Panc1 (cell line): ENCODE measurements at regions not wholly inside any gene's neighbourhood (a gene's known extent, or its start where the extent isn't known, plus 50 kb on each side); places are given as distances from the start of the nearest gene placed in this dataset.

Experiments used
- ATAC-seq: fragments of 200-7000 bp; cut with Tn5 transposase; 2 replicates; pipeline ENCODE4 v1.9.1; 2020; ENCODE audit warnings: mild to moderate bottlenecking, moderate library complexity
- BruUV-seq: library from RNA; stranded (reverse); fragments of 400-500 nt; replicated peaks from 2 replicates; lab custom pipeline; 2021; lab: Mats Ljungman, UMichigan
- CTCF ChIA-PET: fragments of 300-600 bp; sonication (Branson Sonifier 250); formaldehyde crosslinking; loops from one replicate; lab custom pipeline; 2022; ENCODE audit warnings: antibody characterized with exemption; lab: Charles Lee
- POLR2A ChIA-PET: fragments of 300-600 bp; sonication (Branson Sonifier 250); formaldehyde crosslinking; loops from one replicate; lab custom pipeline; 2022; ENCODE audit warnings: antibody characterized with exemption; lab: Charles Lee
- DNase-seq: peaks from one replicate; pipeline ENCODE4 v3.0.0-alpha.2; 2010; ENCODE audit warnings: low read depth, low spot score
- H3K27ac ChIP-seq: 2 replicates; pipeline ENCODE4 v1.5.1; 2011; ENCODE audit warnings: mild to moderate bottlenecking, low read length, inconsistent platforms
- H3K27me3 ChIP-seq: fragments of 200-500 bp; sonication (Bioruptor generic); 2 replicates; pipeline ENCODE4 v1.6.0; 2014; ENCODE audit warnings: low read length, inconsistent platforms; ENCODE audit not compliant: control insufficient read depth, insufficient read depth
- H3K36me3 ChIP-seq: fragments of 200-500 bp; sonication (Bioruptor generic); 2 replicates; pipeline ENCODE4 v1.5.1; 2014; ENCODE audit warnings: inconsistent platforms, mild to moderate bottlenecking, low read length, moderate library complexity; ENCODE audit not compliant: control insufficient read depth, insufficient read depth
- H3K4me1 ChIP-seq: 2 replicates; pipeline ENCODE4 v1.5.1; 2011; ENCODE audit warnings: inconsistent platforms, mild to moderate bottlenecking, low read length, moderate library complexity; ENCODE audit not compliant: control insufficient read depth, insufficient read depth
- H3K4me3 ChIP-seq, 2 experiments: 2 replicates each; pipeline ENCODE4 v1.5.1; 2011 to 2012; ENCODE audit warnings: low read depth in 2 of 2, low read length in 2 of 2, mild to moderate bottlenecking in 2 of 2, inconsistent platforms in 1 of 2, moderate library complexity in 1 of 2
- H3K9me3 ChIP-seq: fragments of 200-500 bp; sonication (Bioruptor generic); 2 replicates; pipeline ENCODE4 v1.5.1; 2014; ENCODE audit warnings: low read depth, mild to moderate bottlenecking, inconsistent platforms, low read length, moderate library complexity; ENCODE audit not compliant: control insufficient read depth, insufficient read depth
- POLR2AphosphoS5 ChIP-seq: IDR thresholded peaks from 2 replicates; pipeline ENCODE4 v1.6.1; 2012; ENCODE audit warnings: mild to moderate bottlenecking, low read depth, low read length, moderate library complexity
- REST ChIP-seq, 2 experiments: IDR thresholded peaks; 2 replicates each; pipeline ENCODE4 v1.6.1; 2011 to 2012; ENCODE audit warnings: low read depth in 2 of 2, control low read depth in 1 of 2, low read length in 1 of 2, mild to moderate bottlenecking in 1 of 2, moderate library complexity in 1 of 2; ENCODE audit not compliant: insufficient read depth in 1 of 2
- SIN3A ChIP-seq: IDR thresholded peaks from 2 replicates; pipeline ENCODE4 v1.6.1; 2012; ENCODE audit warnings: low read depth, mild to moderate bottlenecking, low read length, moderate library complexity, borderline replicate concordance; ENCODE audit not compliant: insufficient read depth
- TCF7L2 ChIP-seq: IDR thresholded peaks from 2 replicates; pipeline ENCODE4 v1.6.1; 2011; ENCODE audit warnings: mild to moderate bottlenecking, low read depth, low read length, inconsistent platforms
- in situ Hi-C: cut with HindIII; loops from 2 replicates; pipeline ENCODE4 v1.10.0; 2016; ENCODE audit warnings: low sequenced_read_pairs, low pct_unique_long_range_greater_than_20kb
- intact Hi-C: fragments of 100-400 bp; cut with micrococcal nuclease; formaldehyde crosslinking; loops from one replicate; pipeline ENCODE4 v1.10.0; 2022; ENCODE audit not compliant: unreplicated experiment
- TF ChIP-seq, protein P1 (sequence below): fragments of 450-650 bp; IDR thresholded peaks from 2 replicates; pipeline ENCODE4 v1.5.1; 2017; ENCODE audit warnings: mild to moderate bottlenecking

DNA sequence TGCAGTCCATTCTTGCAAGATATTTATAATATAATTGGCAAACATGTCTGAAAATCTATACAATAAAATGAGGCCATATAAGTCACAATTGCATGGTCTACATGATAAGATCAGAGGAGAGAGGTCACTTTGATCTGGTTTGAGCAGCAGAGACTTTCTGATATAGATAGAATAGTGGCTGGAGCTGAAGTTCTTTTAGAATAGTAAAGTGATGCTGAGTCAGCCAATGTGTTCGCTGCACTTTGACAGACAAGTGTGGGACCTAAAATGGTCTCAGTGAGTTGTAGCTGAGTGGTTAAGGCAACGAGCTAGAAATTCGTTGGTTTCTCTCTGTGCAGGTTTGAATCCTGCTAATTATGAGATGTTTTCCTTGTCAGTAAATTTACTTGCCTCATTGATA lies 257.0 kb upstream of the C11orf87 start:
- ATAC-seq (no peak), DNase-seq (no peak)
- no peak overlapping the region for H3K4me3 ChIP-seq
- H3K36me3 ChIP-seq: no peaks in the 10 kb centered on the region
- in situ Hi-C loops (no loop called here), intact Hi-C loops (no loop called here)
- TF ChIP-seq POLR2AphosphoS5 (no peak), REST (IDR thresholded peaks at IDR 0.05; ENCODE audit: insufficient read depth in 1 of 2, low read depth in 2 of 2, low read length in 1 of 2) (no peak), TCF7L2 (no peak), SIN3A (no peak)
- TF ChIP-seq, protein P1, sequence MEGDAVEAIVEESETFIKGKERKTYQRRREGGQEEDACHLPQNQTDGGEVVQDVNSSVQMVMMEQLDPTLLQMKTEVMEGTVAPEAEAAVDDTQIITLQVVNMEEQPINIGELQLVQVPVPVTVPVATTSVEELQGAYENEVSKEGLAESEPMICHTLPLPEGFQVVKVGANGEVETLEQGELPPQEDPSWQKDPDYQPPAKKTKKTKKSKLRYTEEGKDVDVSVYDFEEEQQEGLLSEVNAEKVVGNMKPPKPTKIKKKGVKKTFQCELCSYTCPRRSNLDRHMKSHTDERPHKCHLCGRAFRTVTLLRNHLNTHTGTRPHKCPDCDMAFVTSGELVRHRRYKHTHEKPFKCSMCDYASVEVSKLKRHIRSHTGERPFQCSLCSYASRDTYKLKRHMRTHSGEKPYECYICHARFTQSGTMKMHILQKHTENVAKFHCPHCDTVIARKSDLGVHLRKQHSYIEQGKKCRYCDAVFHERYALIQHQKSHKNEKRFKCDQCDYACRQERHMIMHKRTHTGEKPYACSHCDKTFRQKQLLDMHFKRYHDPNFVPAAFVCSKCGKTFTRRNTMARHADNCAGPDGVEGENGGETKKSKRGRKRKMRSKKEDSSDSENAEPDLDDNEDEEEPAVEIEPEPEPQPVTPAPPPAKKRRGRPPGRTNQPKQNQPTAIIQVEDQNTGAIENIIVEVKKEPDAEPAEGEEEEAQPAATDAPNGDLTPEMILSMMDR: no peak
- ChIA-PET POLR2A (no interaction called here), CTCF (no interaction called here)
- H3K27ac ChIP-seq: no peak overlapping the region
- H3K4me1 ChIP-seq: no peaks in the 10 kb centered on the region
- no TSS peak for BruUV-seq
- H3K9me3 ChIP-seq: no peaks in the 10 kb centered on the region
- H3K27me3 ChIP-seq: peaks cover 2% of the 10 kb centered on the region; the same call in 1 of the 2 replicates

DNA sequence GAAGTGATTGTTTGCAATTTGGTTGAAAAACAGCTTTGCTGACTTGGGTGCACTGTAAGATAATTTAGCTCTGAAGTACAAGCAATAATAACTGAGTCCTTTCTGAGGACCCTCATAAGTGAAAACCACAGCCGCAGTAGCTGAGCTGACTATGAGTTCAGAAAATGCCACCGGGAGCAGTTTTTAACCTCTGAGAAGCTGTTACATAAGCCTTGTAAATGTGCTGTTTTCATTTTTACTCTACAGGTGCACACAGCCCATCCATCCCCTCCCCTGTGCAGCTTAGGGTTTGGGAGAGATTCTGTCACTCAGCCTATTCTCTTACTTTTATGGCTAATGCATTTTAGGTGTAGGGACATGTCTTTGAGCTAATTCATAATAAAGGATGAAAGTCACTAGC lies 255.5 kb upstream of the C11orf87 start:
- ATAC-seq (no peak), DNase-seq (no peak)
- intact Hi-C loops: no loop called here
- Histone ChIP-seq H3K27ac (no peak overlapping the region), H3K36me3 (no peaks in the 10 kb centered on the region), H3K4me3 (no peak overlapping the region), H3K9me3 (no peaks in the 10 kb centered on the region), H3K27me3 (peaks cover 4% of the 10 kb centered on the region), H3K4me1 (no peaks in the 10 kb centered on the region)
- TF ChIP-seq SIN3A: no peak
- no peak for TF ChIP-seq POLR2AphosphoS5
- TF ChIP-seq, protein P1: no peak
- TF ChIP-seq TCF7L2: no peak
- TF ChIP-seq REST (IDR thresholded peaks at IDR 0.05; ENCODE audit: insufficient read depth in 1 of 2, low read depth in 2 of 2, low read length in 1 of 2): no peak
- POLR2A ChIA-PET: interaction anchor here (0.7 kb wide), 1 partner anchor 148 kb away, joined by 3 read pairs; no protein-coding TSS in a partner anchor
- in situ Hi-C loops: no loop called here
- BruUV-seq: no TSS peak
- CTCF ChIA-PET: no interaction called here
